Left colon (tissue), 2 donors: ENCODE measurements at regions not wholly inside any gene's neighbourhood (a gene's known extent, or its start where the extent isn't known, plus 50 kb on each side); places are given as distances from the start of the nearest gene placed in this dataset.

Experiments
- ATAC-seq: fragments of 200-7000 bp; cut with Tn5 transposase; one replicate; pipeline ENCODE4 v1.9.1; 2020; ENCODE audit warnings: mild to moderate bottlenecking, moderate library complexity
- DNase-seq, 2 donors: peaks; one replicate each; pipeline ENCODE4 v3.0.0-alpha.2; 2020
- intact Hi-C, 2 donors: fragments of 100-400 bp; cut with DNase I in 1 of 2; cut with micrococcal nuclease in 1 of 2; formaldehyde crosslinking; loops; one replicate each; pipeline versions ENCODE4 v1.11.2 to v1.14.0; 2022; cut with DNase I, micrococcal nuclease
- donor health status: DM: no; HTN: no; CAD: no.
- donor health status: DM: yes; HTN: yes; CAD: no.

GRCh38 chr9:109908459-109909390 lies 128.7 kb downstream of the PALM2AKAP2 start:
- DNase-seq (no peak), ATAC-seq (no peak)
- intact Hi-C loops = loop anchor here in 1 of 2 donors (10.0 kb wide), 1 partner anchor 246 kb away; no protein-coding TSS in a partner anchor

- DNase-seq = peak; percentile 58 to 71
- intact Hi-C loops = no loop called here
- ATAC-seq = peak; percentile 74
These were observed 130.9 kb downstream of the PALM2AKAP2 start for GRCh38 chr9:109910671-109911518.

GRCh38 chr9:109912082-109912582 lies 132.1 kb downstream of the PALM2AKAP2 start:
- intact Hi-C loops = no loop called here
- no peak for ATAC-seq
- DNase-seq = no peak

- intact Hi-C loops = no loop called here
- ATAC-seq (no peak), DNase-seq (peak in 1 of 2 donors; percentile 53)
These were observed 132.9 kb downstream of the PALM2AKAP2 start for GRCh38 chr9:109912726-109913460.

- intact Hi-C loops = no loop called here
- no peak for ATAC-seq
These were observed 133.4 kb downstream of the PALM2AKAP2 start for GRCh38 chr9:109913461-109913810.

GRCh38 chr9:109914280-109915027 lies 134.5 kb downstream of the PALM2AKAP2 start:
- DNase-seq = no peak
- no peak for ATAC-seq
- intact Hi-C loops = no loop called here

More at GRCh38 chr9:109913461-109913810, 133.4 kb downstream of the PALM2AKAP2 start:
- DNase-seq = no peak

- DNase-seq (no peak), ATAC-seq (no peak)
- intact Hi-C loops = no loop called here
These were observed 136.3 kb downstream of the PALM2AKAP2 start for GRCh38 chr9:109916316-109916715.

GRCh38 chr9:109918339-109919163 lies 138.6 kb downstream of the PALM2AKAP2 start:
- intact Hi-C loops = no loop called here
- ATAC-seq (peak; percentile 93), DNase-seq (peak; percentile 43 to 65)

GRCh38 chr9:109919736-109920408 lies 139.9 kb downstream of the PALM2AKAP2 start:
- intact Hi-C loops = no loop called here
- DNase-seq (no peak), ATAC-seq (no peak)

GRCh38 chr9:109922617-109923470 lies 142.8 kb downstream of the PALM2AKAP2 start:
- ATAC-seq = peak; percentile 3
- no peak for DNase-seq
- intact Hi-C loops = no loop called here

GRCh38 chr9:109923471-109923760 lies 143.4 kb downstream of the PALM2AKAP2 start:
- ATAC-seq (peak; percentile 70), DNase-seq (no peak)
- intact Hi-C loops = no loop called here

GRCh38 chr9:109923806-109924205 lies 143.8 kb downstream of the PALM2AKAP2 start:
- DNase-seq (no peak), ATAC-seq (no peak)
- intact Hi-C loops = no loop called here

GRCh38 chr9:109925799-109926198 lies 145.8 kb downstream of the PALM2AKAP2 start:
- ATAC-seq (peak; percentile 28), DNase-seq (no peak)
- intact Hi-C loops = no loop called here

- ATAC-seq (peak; percentile 51), DNase-seq (no peak)
- intact Hi-C loops = no loop called here
These were observed 146.4 kb downstream of the PALM2AKAP2 start for GRCh38 chr9:109926421-109926869.

GRCh38 chr9:109931623-109932022 lies 151.6 kb downstream of the PALM2AKAP2 start:
- ATAC-seq = no peak
- DNase-seq = no peak
- intact Hi-C loops = no loop called here
